Psoas muscle (tissue), 7 donors: ENCODE measurements at regions not wholly inside any gene's neighbourhood (a gene's known extent, or its start where the extent isn't known, plus 50 kb on each side); places are given as distances from the start of the nearest gene placed in this dataset.

Source experiments
- ATAC-seq, 4 donors: fragments of 200-7000 bp; cut with Tn5 transposase; one replicate each; pipeline ENCODE4 v1.9.1; 2020; ENCODE audit warnings: moderate library complexity in 3 of 4, mild to moderate bottlenecking in 2 of 4
- DNase-seq, 2 donors: peaks; one replicate each; pipeline ENCODE4 v3.0.0-alpha.2; 2020
- H3K27ac ChIP-seq: fragments of 200-600 bp; one replicate; pipeline ENCODE4 v1.8.0; 2022
- H3K27me3 ChIP-seq, 3 donors: fragments of 200-600 bp in 1 of 3; one replicate each; pipeline versions ENCODE4 v1.6.1 to v1.8.0; 2013 to 2022; ENCODE audit warnings: low read length in 2 of 3, mild to moderate bottlenecking in 2 of 3, moderate library complexity in 1 of 3; ENCODE audit not compliant: insufficient read depth in 3 of 3
- H3K36me3 ChIP-seq, 2 donors: fragments of 200-600 bp in 1 of 2; one replicate each; pipeline versions ENCODE4 v1.6.1 to v1.8.0; 2013 to 2022; ENCODE audit warnings: low read depth in 1 of 2, mild to moderate bottlenecking in 1 of 2, moderate library complexity in 1 of 2; ENCODE audit not compliant: insufficient read depth in 1 of 2
- H3K4me1 ChIP-seq: fragments of 200-600 bp; one replicate; pipeline ENCODE4 v1.8.0; 2022
- H3K4me3 ChIP-seq: fragments of 200-600 bp; one replicate; pipeline ENCODE4 v1.8.0; 2022; ENCODE audit warnings: mild to moderate bottlenecking
- H3K9me3 ChIP-seq: fragments of 200-600 bp; one replicate; pipeline ENCODE4 v1.8.0; 2022
- WGBS, 3 donors: extraction: QIAGEN DNeasy Blood & Tissue Kit; methylation state at CpG; one replicate each; pipeline versions ENCODE4 v1.1.6 to v1.1.7; 2013; 5-methylcytosine and 5-hydroxymethylcytosine counted together
- intact Hi-C, 2 donors: fragments of 100-400 bp; cut with DNase I; formaldehyde crosslinking; loops; one replicate each; pipeline versions ENCODE4 v1.11.0 to v1.14.2; 2022
- TF ChIP-seq, protein P1 (sequence below): fragments of 200-600 bp; IDR thresholded peaks from one replicate; pipeline ENCODE4 v1.8.0; 2022; ENCODE audit warnings: antibody characterized with exemption
- donor health status: healthy with polysubstance abuse.
- donor health status: DM: no; HTN: no; CAD: no; lungs with moderate emphysema.
- donor health status: Bipolar disorder and iron deficiency.
- donor health status: healthy.
- donor health status: DM: yes; HTN: yes; CAD: no.
- donor health status: DM: no; HTN: no; CAD: no.
- donor health status: DM: yes; HTN: yes; CAD: no.

DNA sequence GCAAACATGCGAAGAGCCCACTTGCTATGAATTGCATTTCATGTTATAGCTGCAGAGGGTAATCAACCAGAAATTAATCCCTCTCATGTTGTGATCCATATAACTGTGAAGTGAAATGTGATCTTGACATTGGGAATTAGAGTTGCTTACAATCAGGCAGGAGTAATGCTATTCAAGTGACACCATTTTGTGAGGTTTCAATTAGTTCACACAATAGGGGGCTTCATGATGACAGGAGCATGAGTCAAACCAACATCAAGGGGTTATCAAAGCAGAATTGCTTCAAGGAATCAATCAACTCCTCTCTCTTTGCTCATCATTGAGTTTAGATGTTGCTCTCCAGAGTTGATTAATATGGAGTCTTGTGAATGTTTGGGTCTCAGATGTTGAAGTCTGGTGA is 1585.2 kb upstream of the TENM4 start:
- Histone ChIP-seq H3K27ac (no peak overlapping the region), H3K4me3 (no peak overlapping the region), H3K27me3 (no peaks in the 10 kb centered on the region), H3K4me1 (no peaks in the 10 kb centered on the region), H3K9me3 (no peaks in the 10 kb centered on the region), H3K36me3 (no peaks in the 10 kb centered on the region)
- ATAC-seq (no peak), DNase-seq (no peak)
- intact Hi-C loops: no loop called here
- TF ChIP-seq, protein P1, sequence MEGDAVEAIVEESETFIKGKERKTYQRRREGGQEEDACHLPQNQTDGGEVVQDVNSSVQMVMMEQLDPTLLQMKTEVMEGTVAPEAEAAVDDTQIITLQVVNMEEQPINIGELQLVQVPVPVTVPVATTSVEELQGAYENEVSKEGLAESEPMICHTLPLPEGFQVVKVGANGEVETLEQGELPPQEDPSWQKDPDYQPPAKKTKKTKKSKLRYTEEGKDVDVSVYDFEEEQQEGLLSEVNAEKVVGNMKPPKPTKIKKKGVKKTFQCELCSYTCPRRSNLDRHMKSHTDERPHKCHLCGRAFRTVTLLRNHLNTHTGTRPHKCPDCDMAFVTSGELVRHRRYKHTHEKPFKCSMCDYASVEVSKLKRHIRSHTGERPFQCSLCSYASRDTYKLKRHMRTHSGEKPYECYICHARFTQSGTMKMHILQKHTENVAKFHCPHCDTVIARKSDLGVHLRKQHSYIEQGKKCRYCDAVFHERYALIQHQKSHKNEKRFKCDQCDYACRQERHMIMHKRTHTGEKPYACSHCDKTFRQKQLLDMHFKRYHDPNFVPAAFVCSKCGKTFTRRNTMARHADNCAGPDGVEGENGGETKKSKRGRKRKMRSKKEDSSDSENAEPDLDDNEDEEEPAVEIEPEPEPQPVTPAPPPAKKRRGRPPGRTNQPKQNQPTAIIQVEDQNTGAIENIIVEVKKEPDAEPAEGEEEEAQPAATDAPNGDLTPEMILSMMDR: no peak
- 90 to 94% (median 91%) methylated on average over 1 of the region's 1 CpG for WGBS, 3 donors

DNA sequence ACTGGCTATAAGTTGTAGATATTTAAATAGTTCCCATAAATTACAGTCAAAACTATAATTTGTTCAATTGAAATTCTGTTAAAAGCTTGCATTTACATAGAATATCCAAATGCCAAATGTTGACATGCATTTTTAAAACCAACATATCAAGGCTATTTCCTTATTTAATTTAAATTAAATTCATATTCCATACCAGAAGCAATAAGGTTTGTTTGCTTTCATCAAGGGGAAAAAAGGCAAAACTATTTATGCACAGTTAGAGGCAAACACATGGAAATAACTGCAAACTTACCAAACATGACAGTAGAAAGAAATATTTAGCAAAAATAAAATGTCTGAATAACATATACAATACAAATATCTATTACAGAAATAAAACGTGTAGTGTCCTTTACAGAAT is 1581.2 kb upstream of the TENM4 start:
- intact Hi-C loops: no loop called here

DNA sequence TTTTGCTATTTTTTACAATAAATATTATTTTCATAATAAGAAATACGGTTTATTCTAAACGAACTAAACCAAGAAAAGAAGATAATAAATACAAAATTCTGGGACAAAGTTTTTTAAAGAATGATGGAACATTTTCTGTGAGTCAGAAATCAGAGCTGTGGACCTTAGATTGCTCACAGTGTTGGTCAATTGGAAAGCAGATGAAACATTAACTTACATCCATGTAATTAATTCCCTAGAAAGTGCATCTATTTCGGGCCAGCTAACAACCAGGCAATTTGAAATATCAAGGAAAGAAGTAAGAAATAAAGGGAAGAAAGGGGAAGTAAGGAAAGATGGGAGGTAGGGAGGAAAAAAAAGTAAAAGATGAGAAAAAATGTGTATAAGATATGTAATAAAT is 1569.8 kb upstream of the TENM4 start:
- TF ChIP-seq, protein P1: no peak
- no peaks in the 10 kb centered on the region for H3K27me3 ChIP-seq
- intact Hi-C loops: no loop called here
- H3K27ac ChIP-seq: no peak overlapping the region
- H3K4me1 ChIP-seq: no peaks in the 10 kb centered on the region
- no peak for DNase-seq
- ATAC-seq: no peak
- H3K4me3 ChIP-seq: no peak overlapping the region
- H3K9me3 ChIP-seq: no peaks in the 10 kb centered on the region
- H3K36me3 ChIP-seq: no peaks in the 10 kb centered on the region
- 58 to 64% (median 59%) methylated on average over 3 of the region's 3 CpGs for WGBS, 3 donors

More for the DNA sequence above, 1581.2 kb upstream of the TENM4 start:
- Histone ChIP-seq H3K4me3 (no peak overlapping the region), H3K36me3 (no peaks in the 10 kb centered on the region), H3K4me1 (no peaks in the 10 kb centered on the region), H3K27ac (no peak overlapping the region), H3K9me3 (no peaks in the 10 kb centered on the region), H3K27me3 (no peaks in the 10 kb centered on the region)
- ATAC-seq: no peak
- no peak for DNase-seq
- WGBS, 3 donors: 70 to 76% (median 75%) methylated on average over 1 of the region's 1 CpG
- TF ChIP-seq, protein P1: no peak

DNA sequence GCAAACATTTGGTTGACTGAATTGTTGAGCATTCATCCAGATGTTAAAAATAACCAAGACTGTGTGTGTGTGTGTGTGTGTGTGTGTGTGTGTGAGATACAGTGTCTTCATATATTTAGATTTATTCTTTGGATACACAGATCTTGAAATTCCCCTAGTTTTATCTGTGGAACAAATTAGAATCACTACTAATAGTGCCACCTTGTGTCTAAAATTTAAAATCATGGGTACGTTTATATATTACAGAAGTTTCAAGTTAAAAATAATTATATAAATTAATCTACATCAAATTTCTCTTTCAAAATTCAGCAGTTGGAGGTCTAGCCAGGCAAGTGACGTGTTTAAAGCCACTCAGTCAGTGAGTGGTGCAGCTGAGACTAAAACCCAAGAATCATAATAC is 1566.2 kb upstream of the TENM4 start:
- ATAC-seq (no peak), DNase-seq (no peak)
- H3K27ac ChIP-seq: no peak overlapping the region
- 19 to 26% (median 23%) methylated on average over 2 of the region's 2 CpGs for WGBS, 3 donors
- no peak overlapping the region for H3K4me3 ChIP-seq
- H3K36me3 ChIP-seq: no peaks in the 10 kb centered on the region
- intact Hi-C loops: no loop called here
- no peaks in the 10 kb centered on the region for H3K9me3 ChIP-seq
- TF ChIP-seq, protein P1: no peak
- no peaks in the 10 kb centered on the region for H3K4me1 ChIP-seq
- no peaks in the 10 kb centered on the region for H3K27me3 ChIP-seq

DNA sequence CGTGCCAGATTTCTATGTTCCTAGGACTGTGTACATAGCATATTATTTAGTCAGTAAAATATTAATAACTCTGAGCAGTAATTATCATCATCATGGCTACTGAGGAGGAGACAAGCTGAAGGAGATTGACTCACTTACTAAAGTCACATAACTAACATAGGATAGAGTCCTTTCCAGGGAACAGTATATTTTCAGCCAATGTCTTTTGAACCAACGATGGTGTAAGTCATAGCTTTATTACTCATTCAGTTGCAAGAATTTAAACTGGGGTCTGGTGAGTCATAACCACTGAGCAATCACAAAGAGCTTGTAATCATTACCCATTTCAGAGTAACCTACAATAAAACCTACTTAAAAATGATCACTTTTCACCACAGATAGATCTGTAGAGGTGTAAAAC is 1564.8 kb upstream of the TENM4 start:
- intact Hi-C loops: no loop called here
- TF ChIP-seq, protein P1: no peak
- Histone ChIP-seq H3K36me3 (no peaks in the 10 kb centered on the region), H3K9me3 (no peaks in the 10 kb centered on the region), H3K27ac (no peak overlapping the region), H3K27me3 (no peaks in the 10 kb centered on the region), H3K4me1 (no peaks in the 10 kb centered on the region), H3K4me3 (no peak overlapping the region)
- WGBS, 3 donors: 43 to 73% (median 63%) methylated on average over 2 of the region's 2 CpGs
- DNase-seq (no peak), ATAC-seq (peak in 3 of 4 donors; percentile 19 to 68 (median 41))
